HG03354 (cell line): ENCODE measurements at regions not wholly inside any gene's neighbourhood (a gene's known extent, or its start where the extent isn't known, plus 50 kb on each side); places are given as distances from the start of the nearest gene placed in this dataset.

ENCODE experiments used
- ATAC-seq: cut with Tn5 transposase; IDR thresholded peaks from one replicate; pipeline ENCODE4 v1.9.1; 2021; ENCODE audit warnings: mild to moderate bottlenecking; ENCODE audit not compliant: unreplicated experiment, poor library complexity, severe bottlenecking

- ATAC-seq = no peak
These were observed 147.2 kb upstream of the KLF4 start for GRCh38 chr9:107636571-107637381.

GRCh38 chr9:107635803-107636174 is 146.2 kb upstream of the KLF4 start:
- no peak for ATAC-seq

- no peak for ATAC-seq
These were observed 145.7 kb upstream of the KLF4 start for GRCh38 chr9:107635101-107635802.

- ATAC-seq = no peak
These were observed 143.8 kb upstream of the KLF4 start for GRCh38 chr9:107633406-107633805.

- ATAC-seq = no peak
These were observed 143.1 kb upstream of the KLF4 start for GRCh38 chr9:107632661-107633060.

GRCh38 chr9:107632216-107632615 is 142.6 kb upstream of the KLF4 start:
- no peak for ATAC-seq

- no peak for ATAC-seq
These were observed 142.2 kb upstream of the KLF4 start for GRCh38 chr9:107631788-107632187.

GRCh38 chr9:107630156-107630555 is 140.6 kb upstream of the KLF4 start:
- ATAC-seq = no peak

- ATAC-seq = no peak
These were observed 138.9 kb upstream of the KLF4 start for GRCh38 chr9:107628444-107628843.

GRCh38 chr9:107627781-107628180 is 138.2 kb upstream of the KLF4 start:
- no peak for ATAC-seq

GRCh38 chr9:107626118-107626517 is 136.5 kb upstream of the KLF4 start:
- no peak for ATAC-seq

GRCh38 chr9:107625383-107625984 is 135.9 kb upstream of the KLF4 start:
- no peak for ATAC-seq

- no peak for ATAC-seq
These were observed 134.8 kb upstream of the KLF4 start for GRCh38 chr9:107624234-107624948.

GRCh38 chr9:107621436-107621835 is 131.9 kb upstream of the KLF4 start:
- no peak for ATAC-seq

GRCh38 chr9:107620801-107621200 is 131.2 kb upstream of the KLF4 start:
- no peak for ATAC-seq

- no peak for ATAC-seq
These were observed 130.7 kb upstream of the KLF4 start for GRCh38 chr9:107620236-107620635.

- ATAC-seq = no peak
These were observed 125.8 kb upstream of the KLF4 start for GRCh38 chr9:107615321-107615720.

- ATAC-seq = no peak
These were observed 125.2 kb upstream of the KLF4 start for GRCh38 chr9:107614765-107615164.

GRCh38 chr9:107613321-107613720 is 123.8 kb upstream of the KLF4 start:
- no peak for ATAC-seq

- no peak for ATAC-seq
These were observed 122.6 kb upstream of the KLF4 start for GRCh38 chr9:107612136-107612535.
